ENCODE measurements at regions not wholly inside any gene's neighbourhood (a gene's known extent, or its start where the extent isn't known, plus 50 kb on each side); places are given as distances from the start of the nearest gene placed in this dataset.

DNA sequence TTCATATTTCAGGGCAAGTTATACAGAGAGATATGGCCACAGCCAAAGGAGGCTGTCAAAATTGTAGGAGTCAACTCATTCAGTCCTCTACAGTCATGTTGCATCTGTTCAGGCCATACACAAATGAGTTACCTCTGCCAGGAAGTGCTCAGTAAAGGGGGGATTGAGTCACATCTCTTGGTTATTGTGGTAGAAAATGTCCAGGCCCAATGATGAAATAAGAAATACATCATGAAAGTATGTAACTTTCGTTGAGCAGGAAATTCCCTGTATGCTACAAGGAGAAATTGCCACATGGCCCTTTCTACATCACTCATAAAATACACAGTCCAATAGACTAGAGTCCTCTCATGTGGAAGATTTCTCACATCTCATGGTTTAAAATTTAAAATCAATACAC is 103.9 kb upstream of the COL3A1 start:
- no peak for DNase-seq (ENCODE audit: extremely low spot score)
- POLR2A ChIA-PET: no interaction called here
- CTCF ChIA-PET: no interaction called here
- TF ChIP-seq LEF1 (IDR thresholded peaks at IDR 0.05; ENCODE audit: borderline replicate concordance) (no peak), FOXA1 (IDR thresholded peaks at IDR 0.05) (no peak), FOXK2 (IDR thresholded peaks at IDR 0.05) (no peak), NFRKB (IDR thresholded peaks at IDR 0.05) (no peak), ARNT (IDR thresholded peaks at IDR 0.05) (no peak), TARDBP (IDR thresholded peaks at IDR 0.05) (no peak), HDGF (IDR thresholded peaks at IDR 0.05; ENCODE audit: borderline replicate concordance) (no peak), CTBP1 (IDR thresholded peaks at IDR 0.05; ENCODE audit: borderline replicate concordance) (no peak), ELF4 (IDR thresholded peaks at IDR 0.05) (no peak), SUZ12 (IDR thresholded peaks at IDR 0.05) (no peak), L3MBTL2 (conservative IDR thresholded peaks at IDR 0.05) (no peak), ZNF384 (IDR thresholded peaks at IDR 0.05) (no peak), BHLHE40 (IDR thresholded peaks at IDR 0.05; ENCODE audit: borderline replicate concordance) (no peak), SP1 (IDR thresholded peaks at IDR 0.05) (no peak), FOXM1 (IDR thresholded peaks at IDR 0.05; ENCODE audit: borderline replicate concordance) (no peak)
- TF ChIP-seq, protein P1, sequence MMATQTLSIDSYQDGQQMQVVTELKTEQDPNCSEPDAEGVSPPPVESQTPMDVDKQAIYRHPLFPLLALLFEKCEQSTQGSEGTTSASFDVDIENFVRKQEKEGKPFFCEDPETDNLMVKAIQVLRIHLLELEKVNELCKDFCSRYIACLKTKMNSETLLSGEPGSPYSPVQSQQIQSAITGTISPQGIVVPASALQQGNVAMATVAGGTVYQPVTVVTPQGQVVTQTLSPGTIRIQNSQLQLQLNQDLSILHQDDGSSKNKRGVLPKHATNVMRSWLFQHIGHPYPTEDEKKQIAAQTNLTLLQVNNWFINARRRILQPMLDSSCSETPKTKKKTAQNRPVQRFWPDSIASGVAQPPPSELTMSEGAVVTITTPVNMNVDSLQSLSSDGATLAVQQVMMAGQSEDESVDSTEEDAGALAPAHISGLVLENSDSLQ (IDR thresholded peaks at IDR 0.05): no peak

DNA sequence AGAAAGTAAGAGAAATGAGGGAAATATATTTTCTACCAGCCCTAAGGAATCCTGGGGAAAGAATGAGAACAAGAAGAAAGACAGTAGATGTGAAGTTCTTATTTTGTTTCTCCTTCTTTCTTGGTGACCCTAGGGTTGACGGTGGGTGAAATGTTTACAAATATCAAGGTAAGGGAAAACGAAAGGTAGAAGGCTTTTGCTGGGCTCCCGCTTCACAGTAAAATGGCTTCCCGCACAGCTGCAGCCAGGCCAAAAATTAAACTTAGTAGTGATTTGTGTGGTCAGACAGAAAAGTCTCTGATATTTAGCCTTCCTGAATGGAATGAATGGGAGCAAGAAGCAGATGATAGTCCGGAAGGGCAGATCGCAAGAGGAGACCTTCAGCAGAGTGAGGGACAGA is 99.1 kb upstream of the COL3A1 start:
- no peak for TF ChIP-seq SUZ12 (IDR thresholded peaks at IDR 0.05)
- no peak for TF ChIP-seq SP1 (IDR thresholded peaks at IDR 0.05)
- no peak for TF ChIP-seq LEF1 (IDR thresholded peaks at IDR 0.05; ENCODE audit: borderline replicate concordance)
- no peak for TF ChIP-seq L3MBTL2 (conservative IDR thresholded peaks at IDR 0.05)
- no peak for TF ChIP-seq NFRKB (IDR thresholded peaks at IDR 0.05)
- no peak for TF ChIP-seq CTBP1 (IDR thresholded peaks at IDR 0.05; ENCODE audit: borderline replicate concordance)
- TF ChIP-seq, protein P1 (IDR thresholded peaks at IDR 0.05): no peak
- TF ChIP-seq ARNT (IDR thresholded peaks at IDR 0.05): no peak
- TF ChIP-seq FOXM1 (IDR thresholded peaks at IDR 0.05; ENCODE audit: borderline replicate concordance): no peak
- TF ChIP-seq FOXA1 (IDR thresholded peaks at IDR 0.05): no peak
- TF ChIP-seq ELF4 (IDR thresholded peaks at IDR 0.05): no peak
- TF ChIP-seq HDGF (IDR thresholded peaks at IDR 0.05; ENCODE audit: borderline replicate concordance): no peak
- ChIA-PET CTCF (no interaction called here), POLR2A (no interaction called here)
- no peak for DNase-seq (ENCODE audit: extremely low spot score)

DNA sequence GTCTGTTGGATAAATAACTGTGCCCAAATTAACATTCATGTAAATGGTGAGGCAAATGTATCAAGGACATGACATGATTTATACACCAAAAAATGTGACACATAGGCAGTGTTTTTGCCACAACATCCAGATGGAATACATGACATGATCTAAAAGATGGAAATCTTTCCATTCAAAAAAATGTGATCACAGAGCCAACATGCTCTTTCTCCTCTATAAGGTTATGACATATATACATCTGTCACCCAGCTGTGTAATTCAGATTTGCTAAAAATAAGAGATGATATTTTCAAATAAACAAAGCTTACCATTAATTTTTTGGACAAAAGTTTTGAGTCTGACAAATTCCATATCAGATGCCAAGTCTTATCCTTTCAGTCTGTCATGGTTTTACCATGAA is 95.5 kb upstream of the COL3A1 start:
- ChIA-PET CTCF (no interaction called here), POLR2A (no interaction called here)
- DNase-seq (ENCODE audit: extremely low spot score): no peak
- TF ChIP-seq BHLHE40 (IDR thresholded peaks at IDR 0.05; ENCODE audit: borderline replicate concordance) (no peak), SUZ12 (IDR thresholded peaks at IDR 0.05) (no peak), LEF1 (IDR thresholded peaks at IDR 0.05; ENCODE audit: borderline replicate concordance) (no peak), FOXK2 (IDR thresholded peaks at IDR 0.05) (no peak), FOXM1 (IDR thresholded peaks at IDR 0.05; ENCODE audit: borderline replicate concordance) (no peak), TARDBP (IDR thresholded peaks at IDR 0.05) (no peak), CTBP1 (IDR thresholded peaks at IDR 0.05; ENCODE audit: borderline replicate concordance) (no peak)

DNA sequence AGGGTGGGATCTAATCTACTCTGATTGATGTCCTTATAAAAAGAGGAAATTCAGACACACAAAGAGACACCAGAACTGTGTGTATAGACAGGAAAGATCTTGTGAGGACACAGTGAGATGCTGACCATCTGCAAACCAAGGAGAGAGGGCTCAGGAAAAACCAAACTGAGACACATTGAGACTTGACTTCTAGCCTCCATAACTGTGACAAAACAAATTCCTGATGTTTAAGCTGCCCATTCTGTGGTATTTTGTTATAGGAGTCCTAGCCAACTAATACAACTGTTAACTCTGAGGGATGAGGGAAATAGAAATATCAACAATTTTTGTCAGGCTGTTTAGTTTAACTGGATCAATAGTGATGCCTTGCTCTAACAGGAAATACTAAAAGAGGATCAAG is 93.4 kb upstream of the COL3A1 start:
- no peak for DNase-seq (ENCODE audit: extremely low spot score)
- TF ChIP-seq CTBP1 (IDR thresholded peaks at IDR 0.05; ENCODE audit: borderline replicate concordance) (no peak), ELF4 (IDR thresholded peaks at IDR 0.05) (no peak), FOXK2 (IDR thresholded peaks at IDR 0.05) (no peak), BHLHE40 (IDR thresholded peaks at IDR 0.05; ENCODE audit: borderline replicate concordance) (no peak), LEF1 (IDR thresholded peaks at IDR 0.05; ENCODE audit: borderline replicate concordance) (no peak), HDGF (IDR thresholded peaks at IDR 0.05; ENCODE audit: borderline replicate concordance) (no peak), TARDBP (IDR thresholded peaks at IDR 0.05) (no peak), SP1 (IDR thresholded peaks at IDR 0.05) (no peak), L3MBTL2 (conservative IDR thresholded peaks at IDR 0.05) (no peak), SUZ12 (IDR thresholded peaks at IDR 0.05) (no peak), FOXA1 (IDR thresholded peaks at IDR 0.05) (no peak), ZNF384 (IDR thresholded peaks at IDR 0.05) (no peak), ARNT (IDR thresholded peaks at IDR 0.05) (no peak), FOXM1 (IDR thresholded peaks at IDR 0.05; ENCODE audit: borderline replicate concordance) (no peak), NFRKB (IDR thresholded peaks at IDR 0.05) (no peak)
- TF ChIP-seq, protein P1 (IDR thresholded peaks at IDR 0.05): no peak
- ChIA-PET CTCF (no interaction called here), POLR2A (no interaction called here)

DNA sequence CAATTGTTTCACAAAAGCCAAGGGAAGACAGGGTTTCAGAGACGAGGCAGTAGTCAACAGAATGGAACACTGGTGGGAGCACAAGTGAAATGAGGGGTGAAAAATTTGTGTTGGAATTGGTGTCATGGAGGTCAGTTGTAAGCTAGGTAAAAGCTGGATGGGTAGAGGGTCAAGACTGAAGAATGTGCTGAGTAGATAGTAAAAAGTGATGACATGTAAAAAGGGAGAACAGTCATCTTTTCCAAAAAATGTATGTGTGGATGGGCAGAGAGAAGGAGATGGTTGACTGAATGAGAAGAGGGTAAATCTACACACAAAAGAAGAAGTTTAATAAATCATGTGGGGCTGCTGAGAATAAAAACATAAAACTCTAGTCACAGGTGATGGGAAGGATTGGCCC is 92.7 kb upstream of the COL3A1 start:
- TF ChIP-seq FOXK2 (IDR thresholded peaks at IDR 0.05): no peak
- no peak for TF ChIP-seq ZNF384 (IDR thresholded peaks at IDR 0.05)
- TF ChIP-seq FOXA1 (IDR thresholded peaks at IDR 0.05): no peak
- TF ChIP-seq HDGF (IDR thresholded peaks at IDR 0.05; ENCODE audit: borderline replicate concordance): no peak
- TF ChIP-seq SUZ12 (IDR thresholded peaks at IDR 0.05): no peak
- TF ChIP-seq ELF4 (IDR thresholded peaks at IDR 0.05): no peak
- no peak for TF ChIP-seq FOXM1 (IDR thresholded peaks at IDR 0.05; ENCODE audit: borderline replicate concordance)
- TF ChIP-seq NFRKB (IDR thresholded peaks at IDR 0.05): no peak
- TF ChIP-seq L3MBTL2 (conservative IDR thresholded peaks at IDR 0.05): no peak
- TF ChIP-seq TARDBP (IDR thresholded peaks at IDR 0.05): no peak
- no peak for TF ChIP-seq BHLHE40 (IDR thresholded peaks at IDR 0.05; ENCODE audit: borderline replicate concordance)
- TF ChIP-seq SP1 (IDR thresholded peaks at IDR 0.05): no peak
- TF ChIP-seq LEF1 (IDR thresholded peaks at IDR 0.05; ENCODE audit: borderline replicate concordance): no peak
- no peak for TF ChIP-seq ARNT (IDR thresholded peaks at IDR 0.05)
- ChIA-PET POLR2A (no interaction called here), CTCF (no interaction called here)
- DNase-seq (ENCODE audit: extremely low spot score): no peak

DNA sequence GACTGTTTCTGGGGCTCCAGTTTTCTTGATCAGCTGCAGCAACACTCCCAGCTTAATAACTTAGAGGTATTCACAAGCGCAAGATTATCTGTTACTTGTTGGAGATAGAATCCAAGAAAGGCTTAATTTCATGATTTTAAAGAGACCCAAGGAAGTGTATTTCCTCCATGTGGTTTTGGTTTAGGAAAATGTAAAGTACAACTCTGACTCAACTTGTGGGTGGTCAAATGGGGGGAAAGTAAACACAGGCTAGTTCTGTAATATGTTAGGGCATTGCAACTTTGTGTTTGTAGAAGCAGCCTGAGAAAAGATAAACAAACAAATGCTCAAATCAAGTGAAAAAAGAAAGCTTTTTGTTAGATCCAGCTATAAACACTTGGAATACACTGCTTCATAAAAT is 90.1 kb upstream of the COL3A1 start:
- DNase-seq (ENCODE audit: extremely low spot score): no peak
- ChIA-PET POLR2A (no interaction called here), CTCF (no interaction called here)

More for the DNA sequence above, 90.1 kb upstream of the COL3A1 start:
- TF ChIP-seq LEF1 (IDR thresholded peaks at IDR 0.05; ENCODE audit: borderline replicate concordance): no peak
- TF ChIP-seq SUZ12 (IDR thresholded peaks at IDR 0.05): no peak
- no peak for TF ChIP-seq FOXM1 (IDR thresholded peaks at IDR 0.05; ENCODE audit: borderline replicate concordance)
- TF ChIP-seq FOXA1 (IDR thresholded peaks at IDR 0.05): no peak
- no peak for TF ChIP-seq ARNT (IDR thresholded peaks at IDR 0.05)
- TF ChIP-seq, protein P1 (IDR thresholded peaks at IDR 0.05): no peak
- TF ChIP-seq ELF4 (IDR thresholded peaks at IDR 0.05): no peak

All from HEK293T (cell line).